Colonic mucosa (tissue), 4 donors: ENCODE measurements at regions not wholly inside any gene's neighbourhood (a gene's known extent, or its start where the extent isn't known, plus 50 kb on each side); places are given as distances from the start of the nearest gene placed in this dataset.

Experiments used
- DNase-seq: peaks from one replicate; pipeline ENCODE4 v3.0.0-alpha.2; 2020
- H3K27ac ChIP-seq: fragments of 200-600 bp; one replicate; pipeline ENCODE4 v1.8.0; 2021
- H3K27me3 ChIP-seq: fragments of 200-600 bp; one replicate; pipeline ENCODE4 v1.8.0; 2021
- H3K36me3 ChIP-seq: fragments of 200-600 bp; one replicate; pipeline ENCODE4 v1.8.0; 2021
- H3K4me1 ChIP-seq: fragments of 200-600 bp; one replicate; pipeline ENCODE4 v1.8.0; 2021; ENCODE audit warnings: mild to moderate bottlenecking
- H3K4me3 ChIP-seq: fragments of 200-600 bp; one replicate; pipeline ENCODE4 v1.8.0; 2021
- H3K9ac ChIP-seq, 2 donors: one replicate each; pipeline ENCODE4 v1.7.0; 2013; ENCODE audit warnings: control low read depth in 2 of 2, low read depth in 2 of 2, low read length in 2 of 2
- H3K9me3 ChIP-seq: fragments of 200-600 bp; one replicate; pipeline ENCODE4 v1.8.0; 2021
- CTCF ChIP-seq: fragments of 200-600 bp; IDR thresholded peaks from one replicate; pipeline ENCODE4 v1.8.0; 2022; ENCODE audit warnings: antibody characterized with exemption, mild to moderate bottlenecking
- intact Hi-C: fragments of 100-400 bp; cut with DNase I; formaldehyde crosslinking; loops from one replicate; pipeline ENCODE4 v1.14.1; 2022
- donor health status: healthy.
- donor health status: DM: no; HTN: no; CAD: no.
- donor health status: DM: no; HTN: no; CAD: no.

GRCh38 chr4:138901177-138901576, 114.4 kb upstream of the NOCT start:
- H3K4me3 ChIP-seq = no peak overlapping the region
- H3K9me3 ChIP-seq = no peaks in the 10 kb centered on the region
- no peak overlapping the region for H3K9ac ChIP-seq
- intact Hi-C loops = no loop called here
- no peaks in the 10 kb centered on the region for H3K36me3 ChIP-seq
- DNase-seq = no peak
- H3K4me1 ChIP-seq = no peaks in the 10 kb centered on the region
- H3K27me3 ChIP-seq = no peaks in the 10 kb centered on the region
- TF ChIP-seq CTCF = no peak
- no peak overlapping the region for H3K27ac ChIP-seq

- DNase-seq = no peak
- H3K27me3 ChIP-seq = no peaks in the 10 kb centered on the region
- intact Hi-C loops = no loop called here
- H3K9ac ChIP-seq = no peak overlapping the region
- H3K36me3 ChIP-seq = no peaks in the 10 kb centered on the region
- H3K4me1 ChIP-seq = no peaks in the 10 kb centered on the region
- no peaks in the 10 kb centered on the region for H3K9me3 ChIP-seq
- no peak overlapping the region for H3K4me3 ChIP-seq
- no peak for TF ChIP-seq CTCF
- no peak overlapping the region for H3K27ac ChIP-seq
Observed at GRCh38 chr4:138899999-138900398, 115.6 kb upstream of the NOCT start.

GRCh38 chr4:138898282-138898681, 117.3 kb upstream of the NOCT start:
- H3K4me1 ChIP-seq = no peaks in the 10 kb centered on the region
- TF ChIP-seq CTCF = no peak
- no peak overlapping the region for H3K27ac ChIP-seq
- no peaks in the 10 kb centered on the region for H3K9me3 ChIP-seq
- H3K36me3 ChIP-seq = no peaks in the 10 kb centered on the region
- no peaks in the 10 kb centered on the region for H3K27me3 ChIP-seq
- H3K9ac ChIP-seq = no peak overlapping the region
- H3K4me3 ChIP-seq = no peak overlapping the region
- DNase-seq = no peak
- intact Hi-C loops = no loop called here

GRCh38 chr4:138897811-138898226, 117.8 kb upstream of the NOCT start:
- no peaks in the 10 kb centered on the region for H3K36me3 ChIP-seq
- TF ChIP-seq CTCF = no peak
- intact Hi-C loops = no loop called here
- H3K27me3 ChIP-seq = no peaks in the 10 kb centered on the region
- no peak for DNase-seq
- H3K4me3 ChIP-seq = no peak overlapping the region
- no peaks in the 10 kb centered on the region for H3K4me1 ChIP-seq
- no peak overlapping the region for H3K27ac ChIP-seq
- no peaks in the 10 kb centered on the region for H3K9me3 ChIP-seq
- H3K9ac ChIP-seq = no peak overlapping the region

GRCh38 chr4:138894709-138895108, 120.9 kb upstream of the NOCT start:
- no peak for DNase-seq
- no peak overlapping the region for H3K9ac ChIP-seq
- intact Hi-C loops = no loop called here

More at GRCh38 chr4:138894709-138895108, 120.9 kb upstream of the NOCT start:
- Histone ChIP-seq H3K27me3 (no peaks in the 10 kb centered on the region), H3K4me1 (no peaks in the 10 kb centered on the region), H3K36me3 (no peaks in the 10 kb centered on the region), H3K4me3 (no peak overlapping the region), H3K27ac (no peak overlapping the region), H3K9me3 (no peaks in the 10 kb centered on the region)
- no peak for TF ChIP-seq CTCF
